ENCODE measurements at regions not wholly inside any gene's neighbourhood (a gene's known extent, or its start where the extent isn't known, plus 50 kb on each side); places are given as distances from the start of the nearest gene placed in this dataset.

DNA sequence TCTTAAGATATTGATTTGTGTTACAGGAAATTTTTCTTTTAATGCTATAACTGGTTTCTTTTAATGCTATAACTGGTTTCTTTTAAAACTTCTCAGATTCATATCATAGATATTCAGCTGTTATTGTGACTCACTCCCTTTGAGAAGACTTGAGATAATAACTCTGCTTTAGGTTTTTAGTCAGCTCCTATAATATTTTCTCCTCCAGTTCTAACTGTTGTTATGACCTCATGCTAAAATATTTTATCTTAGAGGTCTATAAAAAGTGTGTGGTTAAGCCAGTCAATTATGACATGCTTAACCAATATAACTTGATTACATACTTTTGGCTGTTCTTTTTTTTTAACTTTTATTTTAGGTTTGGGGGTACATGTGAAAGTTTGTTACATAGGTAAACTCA lies 280.2 kb downstream of the PTGER3 start:
- no peak for TF ChIP-seq POLR2AphosphoS5 (IDR thresholded peaks at IDR 0.05; ENCODE audit: low read depth, low read length)
- TF ChIP-seq POLR2A (IDR thresholded peaks at IDR 0.05; ENCODE audit: low read depth, low read length): no peak
- no peak for TF ChIP-seq PAX5 (IDR thresholded peaks at IDR 0.05; ENCODE audit: insufficient read depth, low read length, severe bottlenecking)
- TF ChIP-seq SPI1 (IDR thresholded peaks at IDR 0.05; ENCODE audit: low read depth, low read length): no peak
- no peak for TF ChIP-seq TAF1 (IDR thresholded peaks at IDR 0.05; ENCODE audit: low read depth, low read length)

Data from GM12891 (cell line).